WI38 (cell line): ENCODE measurements at regions not wholly inside any gene's neighbourhood (a gene's known extent, or its start where the extent isn't known, plus 50 kb on each side); places are given as distances from the start of the nearest gene placed in this dataset.

ENCODE experiments used
- H3K4me3 ChIP-seq: 2 replicates; pipeline ENCODE4 v1.5.1; 2011; ENCODE audit warnings: low read depth, mild to moderate bottlenecking, control low read depth, low read length
- CTCF ChIP-seq: IDR thresholded peaks from 2 replicates; pipeline ENCODE4 v1.5.1; 2012; ENCODE audit warnings: low read depth, mild to moderate bottlenecking, control low read depth, low read length

- H3K4me3 ChIP-seq, result no peak overlapping the region
- no peak for TF ChIP-seq CTCF
These were observed 203.3 kb downstream of the COG6 start for GRCh38 chr13:39858794-39859193.

- H3K4me3 ChIP-seq, result no peak overlapping the region
- TF ChIP-seq CTCF, result no peak
These were observed 204.4 kb downstream of the COG6 start for GRCh38 chr13:39859898-39860297.

- no peak for TF ChIP-seq CTCF
- H3K4me3 ChIP-seq, result no peak overlapping the region
These were observed 207.4 kb downstream of the COG6 start for GRCh38 chr13:39862900-39863299.

GRCh38 chr13:39864221-39864620 lies 208.8 kb downstream of the COG6 start:
- no peak overlapping the region for H3K4me3 ChIP-seq
- TF ChIP-seq CTCF, result no peak

GRCh38 chr13:39866722-39867121 lies 211.3 kb downstream of the COG6 start:
- H3K4me3 ChIP-seq, result no peak overlapping the region
- no peak for TF ChIP-seq CTCF

- TF ChIP-seq CTCF, result no peak
- H3K4me3 ChIP-seq, result no peak overlapping the region
These were observed 212.3 kb downstream of the COG6 start for GRCh38 chr13:39867807-39868206.

GRCh38 chr13:39870197-39870747 lies 214.8 kb downstream of the COG6 start:
- no peak overlapping the region for H3K4me3 ChIP-seq
- no peak for TF ChIP-seq CTCF
